Mesenteric fat pad (tissue), 1 donor: ENCODE measurements at regions not wholly inside any gene's neighbourhood (a gene's known extent, or its start where the extent isn't known, plus 50 kb on each side); places are given as distances from the start of the nearest gene placed in this dataset.
"Not testable (repeated sequence)": the region's sequence is repeated elsewhere in the genome, so short reads cannot be mapped to it uniquely, and the experiment has no call there.

Source experiments
- DNase-seq: peaks from one replicate; pipeline ENCODE4 v3.0.0-alpha.2; 2020; ENCODE audit warnings: low spot score
- donor health status: DM: yes; HTN: yes; CAD: no.

DNA sequence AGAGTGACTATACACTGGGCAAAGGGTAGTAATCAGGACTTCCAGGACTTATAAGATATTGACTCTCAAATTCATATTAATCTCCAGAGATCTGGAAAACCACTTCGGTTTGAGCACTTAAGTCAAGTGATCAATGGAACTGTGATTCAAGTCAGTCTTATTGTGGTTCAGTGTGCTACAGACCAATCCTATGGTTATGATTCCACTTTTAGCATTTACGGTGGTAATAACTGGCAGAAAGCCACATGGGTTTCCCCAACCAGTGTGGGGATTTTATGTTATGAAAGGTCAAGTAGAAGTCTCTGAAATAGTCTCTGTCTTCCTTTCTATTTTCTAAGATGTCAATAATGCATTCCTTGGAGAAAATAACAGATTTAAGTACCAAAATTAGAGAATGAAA is 151.3 kb upstream of the NEGR1 start:
- no peak for DNase-seq

GRCh38 chr1:72432645-72433267 is 150.4 kb upstream of the NEGR1 start:
- no peak for DNase-seq

GRCh38 chr1:72431810-72432209 is 149.5 kb upstream of the NEGR1 start:
- DNase-seq = no peak

GRCh38 chr1:72428276-72428675 is 145.9 kb upstream of the NEGR1 start:
- DNase-seq = not testable (repeated sequence)

DNA sequence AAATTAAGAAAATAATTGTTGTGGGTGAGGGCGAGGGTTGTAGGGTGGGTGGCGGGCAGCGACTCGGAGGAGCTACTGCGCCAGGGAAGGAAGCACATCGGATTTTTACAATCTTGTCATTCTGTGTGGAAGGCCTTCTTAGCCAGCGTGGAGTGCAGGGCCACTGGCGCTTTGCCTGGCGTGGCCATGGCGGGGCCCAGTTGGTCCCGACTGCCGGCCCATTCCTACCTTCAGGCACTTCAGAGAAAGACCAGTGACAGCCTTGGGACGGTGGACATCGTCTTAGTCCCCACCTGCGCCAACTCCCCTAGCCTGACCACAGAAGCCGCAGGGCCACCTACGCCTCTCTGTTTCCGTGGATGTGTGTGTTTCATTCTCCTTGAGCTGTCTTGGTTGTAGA is 136.9 kb upstream of the NEGR1 start:
- DNase-seq = no peak

GRCh38 chr1:72412286-72412685 is 129.9 kb upstream of the NEGR1 start:
- no peak for DNase-seq

DNA sequence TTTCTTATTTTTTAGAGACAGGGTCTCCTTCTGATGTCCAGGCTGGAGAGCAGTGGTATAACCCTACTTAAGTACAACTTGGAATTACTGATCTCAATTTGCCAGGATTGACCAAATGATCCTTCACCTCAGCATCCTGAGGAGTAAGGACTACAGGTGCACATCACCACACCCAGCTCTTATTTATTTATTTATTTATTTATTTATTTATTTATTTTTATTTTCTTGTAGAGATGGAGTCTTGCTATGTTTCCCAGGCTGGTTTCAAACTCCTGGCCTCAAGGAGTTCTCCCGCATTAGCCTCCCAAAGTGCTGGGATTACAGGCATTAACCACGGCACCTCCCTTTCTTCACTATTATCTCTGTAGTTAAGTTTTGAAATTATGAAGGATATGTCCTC is 117.5 kb upstream of the NEGR1 start:
- no peak for DNase-seq

- no peak for DNase-seq
Measured at GRCh38 chr1:72397786-72398185, 115.4 kb upstream of the NEGR1 start.

DNA sequence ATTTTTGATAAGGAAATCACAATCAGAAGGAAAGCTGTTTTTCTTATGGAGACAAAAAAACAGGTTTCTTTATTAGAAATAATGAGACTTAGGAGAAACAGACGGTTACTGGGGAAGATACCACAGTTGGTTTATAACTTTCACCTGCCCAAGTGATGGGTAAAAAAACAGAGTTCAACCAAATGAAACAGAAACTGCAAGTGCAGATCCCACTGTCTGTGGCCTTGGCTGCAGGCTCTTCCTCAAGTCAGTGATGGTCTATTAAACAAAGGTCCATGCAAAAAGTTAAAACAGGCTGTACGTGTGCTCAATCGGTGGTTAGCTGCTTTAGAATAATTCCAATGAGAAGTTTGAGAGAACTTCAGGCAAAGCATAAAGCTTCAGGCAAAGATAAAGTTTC is 112.1 kb upstream of the NEGR1 start:
- DNase-seq = no peak

DNA sequence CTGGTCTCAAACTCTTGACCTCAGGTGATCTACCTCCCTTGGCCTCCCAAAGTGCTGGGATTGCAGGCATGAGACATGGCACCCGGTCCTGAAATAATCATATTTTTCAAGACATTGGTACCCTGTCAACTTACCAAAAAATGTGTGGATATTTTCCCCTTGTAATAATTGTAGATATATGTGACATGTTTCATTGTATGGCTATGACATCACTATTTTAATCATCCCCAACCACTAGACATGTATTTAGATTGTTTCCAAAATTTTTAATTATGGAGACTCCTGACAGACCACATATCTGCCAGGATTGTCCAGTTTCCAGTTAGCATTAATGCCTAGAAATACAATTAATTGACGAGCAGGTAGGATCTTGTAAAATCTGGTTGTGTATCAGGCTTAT is 96.7 kb upstream of the NEGR1 start:
- no peak for DNase-seq

- DNase-seq = no peak
Measured at GRCh38 chr1:72375226-72375625, 92.9 kb upstream of the NEGR1 start.

- DNase-seq = no peak
Measured at GRCh38 chr1:72371259-72372035, 89.1 kb upstream of the NEGR1 start.

GRCh38 chr1:72370836-72371235 is 88.5 kb upstream of the NEGR1 start:
- DNase-seq = not testable (repeated sequence)

DNA sequence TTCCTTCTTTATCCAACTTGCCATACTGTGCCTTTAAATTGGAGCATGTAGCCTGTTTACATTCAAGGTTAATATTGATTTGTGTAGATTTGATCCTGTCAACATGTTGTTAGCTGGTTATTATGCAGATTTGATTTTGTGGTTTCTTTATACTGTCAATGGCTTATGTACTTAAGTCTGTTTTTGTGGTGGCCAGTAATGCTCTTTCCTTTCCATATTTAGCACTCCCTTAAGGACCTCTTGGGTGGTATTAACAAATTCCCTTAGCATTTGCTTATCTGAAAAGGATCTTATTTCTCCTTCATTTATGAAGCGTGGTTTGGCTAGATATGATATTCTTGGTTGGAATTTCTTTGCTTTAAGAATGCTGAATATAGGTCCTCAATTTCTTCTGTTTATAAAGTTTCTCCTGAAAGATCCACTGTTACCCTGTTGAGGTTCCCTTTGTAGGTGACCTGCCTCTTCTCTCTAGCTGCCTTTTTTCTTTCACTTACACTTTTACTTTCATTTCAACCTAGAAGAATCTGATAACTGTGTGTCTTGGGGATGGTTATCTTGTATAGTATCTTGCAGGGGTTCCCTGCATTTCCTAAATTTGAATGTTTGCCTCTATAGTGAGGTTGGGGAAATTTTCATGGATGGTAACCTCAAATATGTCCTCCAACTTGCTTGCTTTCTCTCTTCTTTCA is 86.9 kb upstream of the NEGR1 start:
- DNase-seq = no peak

DNA sequence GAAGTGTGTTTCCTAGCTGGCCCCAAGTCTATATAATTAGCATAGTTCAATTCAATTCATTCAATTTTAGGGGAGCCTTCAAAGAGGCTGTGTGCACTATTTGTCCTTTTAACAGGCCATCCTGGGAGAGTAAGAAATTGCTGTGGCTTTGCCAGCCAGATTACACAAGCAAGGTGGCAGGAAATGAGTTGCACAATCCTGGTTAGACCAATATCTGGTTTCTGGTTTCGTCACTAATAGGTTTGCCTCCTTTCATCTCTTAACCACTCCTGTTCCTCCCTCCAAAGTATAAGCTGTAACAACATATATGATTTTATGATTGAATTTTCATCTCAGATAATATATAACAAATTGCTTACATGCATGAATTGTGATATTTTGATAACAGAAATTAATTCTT is 84.1 kb upstream of the NEGR1 start:
- DNase-seq = no peak

GRCh38 chr1:72365693-72366092 is 83.4 kb upstream of the NEGR1 start:
- DNase-seq = no peak

DNA sequence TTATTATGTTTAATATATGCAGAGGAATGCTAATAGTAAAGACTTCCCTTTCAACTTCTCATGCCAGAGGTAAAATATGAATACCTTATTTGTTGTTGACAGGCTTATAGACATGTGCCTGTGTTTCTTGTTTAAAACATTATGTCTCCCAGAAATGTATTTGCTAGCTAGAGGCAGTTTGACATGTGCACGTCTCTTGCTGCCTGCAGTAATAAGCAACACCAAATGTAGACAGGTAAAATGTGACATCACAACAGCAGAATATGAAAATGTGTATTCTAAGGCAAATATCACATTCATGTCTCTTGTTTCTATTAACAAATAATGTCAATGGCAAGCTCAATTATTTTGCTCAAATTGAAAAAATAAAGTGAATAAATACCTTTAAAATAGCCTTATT is 80.2 kb upstream of the NEGR1 start:
- no peak for DNase-seq

DNA sequence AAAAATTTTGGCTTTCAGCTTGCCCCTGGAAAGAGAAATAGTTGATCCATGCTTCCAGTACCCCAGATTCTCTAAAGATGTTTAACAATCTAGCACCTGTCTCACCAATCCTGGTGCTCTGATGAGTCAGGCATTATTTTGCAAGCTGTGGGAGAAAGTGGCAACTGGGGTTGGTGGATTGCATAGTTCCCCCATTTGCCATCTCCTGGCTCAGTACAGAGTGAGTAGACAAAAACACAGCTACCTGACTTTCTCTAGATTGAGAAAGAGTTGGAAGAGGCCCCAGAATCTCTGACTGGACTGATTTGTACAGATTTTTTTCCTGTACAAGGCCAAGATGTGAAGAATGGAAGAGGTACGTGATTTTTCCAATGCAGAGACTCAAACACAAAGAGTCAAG is 75.1 kb upstream of the NEGR1 start:
- DNase-seq = no peak

GRCh38 chr1:72355899-72356298 is 73.6 kb upstream of the NEGR1 start:
- DNase-seq = no peak

DNA sequence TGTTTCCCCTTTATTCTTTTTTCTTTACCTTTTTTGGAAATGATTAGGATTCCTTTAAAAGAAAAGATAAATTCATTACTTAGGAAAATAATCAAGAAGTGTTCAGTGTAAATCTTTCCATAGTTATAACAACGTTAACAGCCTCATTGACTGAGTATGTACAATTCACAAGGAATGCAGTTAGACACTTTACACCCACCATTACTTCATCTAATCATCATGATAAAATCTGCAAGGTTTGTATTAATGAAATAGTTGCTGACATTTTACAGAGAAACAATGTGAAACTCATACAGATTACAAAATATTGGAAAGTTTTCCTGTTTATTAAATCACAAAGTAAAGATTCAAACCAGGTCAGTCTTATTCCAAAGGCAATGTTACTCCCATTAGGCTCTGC is 59.3 kb upstream of the NEGR1 start:
- DNase-seq = no peak

- no peak for DNase-seq
Measured at GRCh38 chr1:72336776-72337175, 54.4 kb upstream of the NEGR1 start.
